OCI-M2 (cell line): ENCODE measurements at regions not wholly inside any gene's neighbourhood (a gene's known extent, or its start where the extent isn't known, plus 50 kb on each side); places are given as distances from the start of the nearest gene placed in this dataset.

ENCODE experiments used
- DNase-seq: peaks from one replicate; lab custom pipeline; 2025; ENCODE audit not compliant: unreplicated experiment; lab: John Stamatoyannopoulos, UW

- DNase-seq, result no peak
Observed at GRCh38 chr6:21375151-21376116, 218.1 kb upstream of the SOX4 start.

GRCh38 chr6:21377356-21377755 lies 216.2 kb upstream of the SOX4 start:
- DNase-seq, result no peak

- DNase-seq, result no peak
Observed at GRCh38 chr6:21381331-21381963, 212.1 kb upstream of the SOX4 start.

DNA sequence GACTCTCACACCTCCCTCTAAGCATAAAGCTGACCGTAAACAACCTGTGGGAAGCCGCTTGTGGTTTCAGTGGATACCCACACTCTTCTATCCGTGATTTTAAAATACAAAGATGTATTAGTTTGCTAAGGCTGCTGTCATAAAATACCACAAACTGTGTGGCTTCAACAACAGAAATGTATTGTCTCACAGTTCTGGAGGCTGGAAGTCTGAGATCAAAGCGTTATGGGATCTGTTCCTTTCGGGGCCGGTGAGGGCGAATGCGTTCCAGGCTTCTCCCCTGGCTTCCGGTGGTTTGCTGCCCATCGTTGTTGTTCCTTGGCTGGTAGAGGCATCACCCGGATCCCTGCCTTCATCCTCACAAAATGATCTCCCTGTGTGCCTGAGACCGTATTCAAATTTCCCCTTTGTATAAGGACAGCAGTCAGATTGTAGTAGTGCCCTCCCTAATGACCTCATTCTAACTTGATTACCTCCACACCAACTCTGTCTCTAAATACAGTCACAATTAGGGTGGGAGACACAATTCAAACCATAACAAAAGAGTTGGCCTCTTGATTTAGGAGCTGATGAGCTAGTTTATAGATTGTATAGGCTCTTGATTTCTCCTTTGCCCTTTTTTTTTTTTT lies 210.6 kb upstream of the SOX4 start:
- no peak for DNase-seq

DNA sequence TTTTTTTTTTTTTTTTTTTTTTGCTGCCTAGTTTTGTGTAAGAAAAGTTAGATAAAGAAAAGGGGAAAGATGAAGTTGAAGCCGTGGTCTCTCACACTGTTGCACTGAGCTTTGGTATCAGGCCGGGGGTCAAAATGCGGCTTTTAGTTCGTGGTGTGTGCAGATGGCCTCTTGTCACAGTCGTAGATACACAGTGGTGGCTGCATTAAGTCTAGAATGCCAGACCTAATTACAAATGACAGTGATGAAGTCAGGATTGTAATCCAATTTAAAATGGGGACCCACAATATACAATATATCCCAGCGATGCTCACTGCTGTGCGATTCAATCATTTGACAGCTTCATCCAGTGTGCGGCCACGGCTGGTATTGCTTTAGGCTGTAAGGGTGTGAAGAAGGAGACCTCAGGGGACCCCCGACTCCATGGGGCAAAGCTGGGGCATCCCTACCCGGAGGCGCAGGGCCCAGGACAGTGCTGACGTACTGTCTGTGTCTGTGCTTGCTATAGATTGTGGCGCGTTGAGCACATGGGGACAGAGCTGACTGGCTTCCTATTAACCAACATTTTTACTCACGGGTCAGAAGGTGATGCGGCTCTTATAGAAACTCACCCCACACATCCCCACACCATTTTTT lies 210.0 kb upstream of the SOX4 start:
- DNase-seq, result no peak

- no peak for DNase-seq
Observed at GRCh38 chr6:21384216-21384615, 209.3 kb upstream of the SOX4 start.

DNA sequence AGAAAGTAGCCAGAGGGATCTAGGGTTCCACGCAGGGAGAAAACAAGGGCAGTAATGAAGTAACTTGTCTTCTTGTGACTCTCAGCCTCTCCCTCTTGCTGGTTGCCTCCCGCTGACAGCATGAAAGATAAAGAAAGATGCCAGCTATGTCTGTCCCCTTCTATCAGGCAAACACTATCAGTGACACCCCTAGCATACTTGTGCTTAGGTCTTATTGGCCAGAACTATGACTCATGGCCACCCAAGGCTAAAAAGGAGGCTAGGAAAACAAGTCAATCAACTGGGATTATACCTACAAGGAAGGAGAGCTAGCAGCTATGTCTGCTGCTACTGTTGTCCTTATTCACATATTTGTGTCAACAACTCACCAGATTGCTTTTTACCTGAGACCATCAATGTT lies 206.8 kb upstream of the SOX4 start:
- DNase-seq, result no peak

DNA sequence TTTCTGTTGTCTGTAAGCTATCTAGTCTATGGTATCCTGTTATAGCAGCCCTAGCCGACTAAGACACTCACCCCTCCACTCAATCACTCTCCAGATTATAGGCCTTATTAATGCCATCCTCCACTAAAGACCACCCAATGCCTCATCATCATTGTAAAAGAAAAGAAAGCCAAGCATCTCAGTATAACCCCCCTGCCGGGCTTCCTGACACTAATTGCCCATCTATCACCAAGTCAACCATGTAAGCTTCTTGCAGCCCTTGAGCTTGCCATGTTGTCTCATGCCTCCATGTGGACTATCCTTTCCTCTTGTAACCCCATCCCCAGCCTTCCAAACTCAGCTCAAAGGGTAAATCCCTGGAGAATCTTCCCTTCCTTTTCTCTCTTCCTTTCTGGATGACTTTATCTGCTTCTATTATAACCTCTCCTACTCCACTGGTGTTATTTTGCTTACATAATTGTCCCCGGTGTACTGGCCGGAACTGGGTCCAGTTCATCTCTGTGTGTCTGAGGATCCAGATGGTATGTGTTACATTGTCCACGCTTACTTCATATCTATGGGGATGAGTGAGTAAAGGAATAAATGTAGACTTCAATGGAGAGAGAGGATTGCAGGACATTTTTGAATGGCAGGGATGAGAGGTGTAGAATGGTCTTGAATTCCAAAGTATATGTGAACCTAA lies 202.9 kb upstream of the SOX4 start:
- DNase-seq, result no peak

- DNase-seq, result no peak
Observed at GRCh38 chr6:21392177-21392576, 201.4 kb upstream of the SOX4 start.

GRCh38 chr6:21393441-21394165 lies 199.9 kb upstream of the SOX4 start:
- no peak for DNase-seq

- no peak for DNase-seq
Observed at GRCh38 chr6:21395121-21395520, 198.4 kb upstream of the SOX4 start.

- DNase-seq, result no peak
Observed at GRCh38 chr6:21396313-21396712, 197.2 kb upstream of the SOX4 start.

- no peak for DNase-seq
Observed at GRCh38 chr6:21398741-21399325, 194.7 kb upstream of the SOX4 start.

DNA sequence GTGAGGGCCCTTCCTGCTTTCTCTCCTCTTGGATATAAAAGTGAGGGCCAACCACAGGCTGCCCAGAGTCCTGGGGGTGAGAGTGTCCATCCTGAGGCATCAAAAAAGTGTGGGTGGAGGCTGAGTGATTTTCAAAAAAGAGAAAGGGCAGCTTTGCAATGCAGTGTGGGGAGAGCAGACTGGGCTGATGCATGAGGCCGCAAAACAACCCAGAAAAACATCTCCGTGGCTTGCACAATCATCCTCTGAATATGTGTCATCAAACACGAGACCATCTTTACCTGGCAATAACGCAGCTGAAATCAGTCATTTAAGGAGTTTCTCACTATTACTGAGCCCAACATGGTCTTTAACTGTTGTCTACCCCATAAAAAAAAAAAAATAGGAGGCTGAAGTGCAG lies 191.2 kb upstream of the SOX4 start:
- no peak for DNase-seq

GRCh38 chr6:21404577-21404976 lies 189.0 kb upstream of the SOX4 start:
- DNase-seq, result no peak

GRCh38 chr6:21406316-21406715 lies 187.2 kb upstream of the SOX4 start:
- no peak for DNase-seq

DNA sequence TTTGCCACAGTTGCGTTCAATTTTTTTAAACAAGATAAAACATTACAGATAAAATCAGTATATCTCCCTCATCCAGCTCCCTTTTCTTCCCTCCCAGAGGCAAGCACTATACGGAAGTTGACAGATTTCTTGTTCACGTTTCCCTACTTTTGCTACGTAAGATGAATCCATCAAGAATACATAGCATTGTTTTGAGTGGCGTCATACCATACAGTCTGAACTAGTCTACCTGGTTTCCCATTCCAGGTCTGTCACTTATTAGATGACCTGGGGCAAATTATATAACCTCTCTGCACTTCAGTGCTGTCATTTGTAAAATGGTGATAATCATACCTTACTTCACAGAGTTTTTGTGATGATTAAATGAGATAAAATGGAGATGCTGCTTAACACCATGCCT lies 184.3 kb upstream of the SOX4 start:
- DNase-seq, result no peak

- DNase-seq, result no peak
Observed at GRCh38 chr6:21413428-21413827, 180.1 kb upstream of the SOX4 start.

- DNase-seq, result no peak
Observed at GRCh38 chr6:21414065-21414464, 179.5 kb upstream of the SOX4 start.
